SK-N-SH (cell line): ENCODE measurements at regions not wholly inside any gene's neighbourhood (a gene's known extent, or its start where the extent isn't known, plus 50 kb on each side); places are given as distances from the start of the nearest gene placed in this dataset.

ENCODE experiments used
- CTCF ChIA-PET: fragments of 300-600, 350-600 bp; formaldehyde crosslinking; extraction: SDS; loops from one replicate; lab custom pipeline; 2021; lab: Yijun Ruan, JAX
- POLR2A ChIA-PET: fragments of 350-600 bp; sonication (Branson Sonifier 250); formaldehyde crosslinking; extraction: SDS; loops from one replicate; lab custom pipeline; 2020; ENCODE audit warnings: antibody characterized with exemption, inconsistent platforms; lab: Yijun Ruan, JAX
- DNase-seq: peaks from one replicate; pipeline ENCODE4 v3.0.0; 2012
- H2AFZ ChIP-seq: fragments of 200-600 bp; sonication (generic); 2 replicates; pipeline ENCODE4 v1.8.1; 2016; ENCODE audit warnings: antibody characterized with exemption, mild to moderate bottlenecking, low read depth
- H3F3A ChIP-seq: fragments of 200-600 bp; sonication (generic); replicated peaks from 2 replicates; pipeline ENCODE3; 2016; ENCODE audit warnings: antibody characterized with exemption, mild to moderate bottlenecking; ENCODE audit not compliant: insufficient read depth
- H3K27ac ChIP-seq, 2 experiments: fragments of 200-500 bp in 1 of 2; fragments of 200-600 bp in 1 of 2; sonication (Bioruptor generic) in 1 of 2; sonication (generic), shearing (Covaris generic) in 1 of 2; 2 replicates each; pipeline versions ENCODE4 v1.5.1 to v1.6.1; 2014 to 2016; ENCODE audit warnings: low read depth in 2 of 2, inconsistent platforms in 1 of 2, low read length in 1 of 2, mild to moderate bottlenecking in 1 of 2, mixed read lengths in 1 of 2
- H3K27me3 ChIP-seq: fragments of 200-600 bp; sonication (generic), shearing (Covaris generic); 2 replicates; pipeline ENCODE4 v1.6.1; 2016; ENCODE audit warnings: mixed run types; ENCODE audit not compliant: insufficient read depth
- H3K36me3 ChIP-seq, 2 experiments: fragments of 200-500 bp in 1 of 2; fragments of 200-600 bp in 1 of 2; sonication (Bioruptor generic) in 1 of 2; sonication (generic) in 1 of 2; replicated peaks in 1 of 2; 2 replicates each; pipeline versions ENCODE3 to v1.5.1; 2014 to 2016; ENCODE audit warnings: low read length in 1 of 2, mild to moderate bottlenecking in 1 of 2; ENCODE audit not compliant: insufficient read depth in 2 of 2, control insufficient read depth in 1 of 2
- H3K4me1 ChIP-seq, 2 experiments: fragments of 200-500 bp in 1 of 2; fragments of 200-600 bp in 1 of 2; sonication (Bioruptor generic) in 1 of 2; sonication (generic), shearing (Covaris generic) in 1 of 2; 2 replicates each; pipeline versions ENCODE4 v1.5.1 to v1.6.1; 2014 to 2016; ENCODE audit warnings: low read depth in 1 of 2, low read length in 1 of 2, mixed run types in 1 of 2; ENCODE audit not compliant: insufficient read depth in 2 of 2, control insufficient read depth in 1 of 2
- H3K4me2 ChIP-seq: fragments of 200-600 bp; sonication (generic), shearing (Covaris generic); 2 replicates; pipeline ENCODE4 v1.6.1; 2017; ENCODE audit warnings: mixed run types
- H3K4me3 ChIP-seq, 2 experiments: fragments of 200-500 bp in 1 of 2; fragments of 200-600 bp in 1 of 2; sonication (Bioruptor generic) in 1 of 2; sonication (generic), shearing (Covaris generic) in 1 of 2; 2 replicates each; pipeline versions ENCODE4 v1.5.1 to v1.8.1; 2014 to 2016; ENCODE audit warnings: low read depth in 2 of 2, inconsistent platforms in 1 of 2, low read length in 1 of 2, mild to moderate bottlenecking in 1 of 2, mixed read lengths in 1 of 2, moderate library complexity in 1 of 2
- H3K79me2 ChIP-seq: fragments of 200-600 bp; sonication (generic); 2 replicates; pipeline ENCODE4 v1.8.1; 2017; ENCODE audit warnings: mild to moderate bottlenecking; ENCODE audit not compliant: insufficient read depth
- H3K9ac ChIP-seq: fragments of 200-600 bp; sonication (generic); 2 replicates; pipeline ENCODE4 v1.6.1; 2017; ENCODE audit warnings: mixed run types
- H3K9me2 ChIP-seq: fragments of 200-600 bp; sonication (generic); 2 replicates; pipeline ENCODE4 v1.6.1; 2017; ENCODE audit warnings: mixed run types
- H3K9me3 ChIP-seq: fragments of 200-600 bp; sonication (generic); 2 replicates; pipeline ENCODE4 v1.6.1; 2017; ENCODE audit warnings: mixed run types, mild to moderate bottlenecking, moderate library complexity
- H4K20me1 ChIP-seq: fragments of 200-600 bp; sonication (generic); 2 replicates; pipeline ENCODE4 v1.6.1; 2017; ENCODE audit warnings: mild to moderate bottlenecking, mixed run types; ENCODE audit not compliant: insufficient read depth
- ELF1 ChIP-seq: IDR thresholded peaks from 2 replicates; pipeline ENCODE4 v1.4.0; 2012
- EP300 ChIP-seq, 2 experiments: IDR thresholded peaks; 2 replicates each; pipeline versions ENCODE4 v1.4.0 to v1.6.1; 2012; ENCODE audit warnings: borderline replicate concordance in 1 of 2, low read depth in 1 of 2, low read length in 1 of 2
- FOSL2 ChIP-seq: IDR thresholded peaks from 2 replicates; pipeline ENCODE4 v1.4.0; 2012; ENCODE audit warnings: low read depth, mild to moderate bottlenecking, moderate library complexity, borderline replicate concordance
- FOXM1 ChIP-seq: IDR thresholded peaks from 2 replicates; pipeline ENCODE4 v1.4.0; 2012; ENCODE audit warnings: low read depth, mild to moderate bottlenecking
- GABPA ChIP-seq: IDR thresholded peaks from 2 replicates; pipeline ENCODE4 v1.4.0; 2012; ENCODE audit warnings: low read depth, mild to moderate bottlenecking
- MAX ChIP-seq: IDR thresholded peaks from 2 replicates; pipeline ENCODE4 v1.4.0; 2012; ENCODE audit warnings: low read depth
- MEF2A ChIP-seq: IDR thresholded peaks from 2 replicates; pipeline ENCODE4 v1.4.0; 2012; ENCODE audit warnings: low read depth, borderline replicate concordance
- NRF1 ChIP-seq: IDR thresholded peaks from 2 replicates; pipeline ENCODE4 v1.6.1; 2012; ENCODE audit warnings: low read depth, mild to moderate bottlenecking, low read length
- PBX3 ChIP-seq: IDR thresholded peaks from 2 replicates; pipeline ENCODE4; 2012
- RCOR1 ChIP-seq: fragments of 150-350 bp; IDR thresholded peaks from 2 replicates; pipeline ENCODE4 v1.6.1; 2017; ENCODE audit warnings: antibody characterized with exemption, low read length
- RXRA ChIP-seq: IDR thresholded peaks from 2 replicates; pipeline ENCODE4 v1.4.0; 2012; ENCODE audit warnings: low read depth, mild to moderate bottlenecking, borderline replicate concordance
- SIN3A ChIP-seq: IDR thresholded peaks from 2 replicates; pipeline ENCODE4 v1.6.1; 2012; ENCODE audit warnings: low read depth, mild to moderate bottlenecking, low read length, moderate library complexity, borderline replicate concordance
- TCF12 ChIP-seq: IDR thresholded peaks from 2 replicates; pipeline ENCODE4 v1.4.0; 2012
- TEAD4 ChIP-seq: IDR thresholded peaks from 2 replicates; pipeline ENCODE4 v1.4.0; 2012; ENCODE audit warnings: mild to moderate bottlenecking, borderline replicate concordance; ENCODE audit not compliant: insufficient read depth
- USF1 ChIP-seq: IDR thresholded peaks from 2 replicates; pipeline ENCODE4 v1.4.0; 2012; ENCODE audit warnings: low read depth, borderline replicate concordance
- ZBTB33 ChIP-seq: IDR thresholded peaks from 2 replicates; pipeline ENCODE4 v1.4.0; 2012; ENCODE audit warnings: low read depth, borderline replicate concordance
- WGBS: methylation state at CpG from one replicate; pipeline ENCODE4 v1.1.6; 2017; ENCODE audit warnings: low lambda C conversion rate; 5-methylcytosine and 5-hydroxymethylcytosine counted together

GRCh38 chr18:78902795-78903435 lies 76.7 kb upstream of the SALL3 start:
- 19% methylated on average over 6 of the region's 11 CpGs for WGBS
- CTCF ChIA-PET: no interaction called here
- POLR2A ChIA-PET: no interaction called here
- no peaks in the 10 kb centered on the region for H3K79me2 ChIP-seq
- no peaks in the 10 kb centered on the region for H4K20me1 ChIP-seq
- H2AFZ ChIP-seq: no peak overlapping the region
- no peak for TF ChIP-seq MEF2A
- TF ChIP-seq TCF12: no peak
- no peak for TF ChIP-seq MAX
- no peak for TF ChIP-seq TEAD4
- peaks cover 32% of the 10 kb centered on the region; the same call in 1 of the 2 replicates for H3K27me3 ChIP-seq
- no peaks in the 10 kb centered on the region for H3K9me2 ChIP-seq
- no peak overlapping the region for H3K4me3 ChIP-seq
- H3K4me2 ChIP-seq: no peak overlapping the region
- H3K9me3 ChIP-seq: no peaks in the 10 kb centered on the region
- H3K36me3 ChIP-seq: no peaks in the 10 kb centered on the region
- H3K9ac ChIP-seq: no peak overlapping the region
- H3K27ac ChIP-seq: no peak overlapping the region
- DNase-seq: no peak
- H3F3A ChIP-seq: no peaks in the 10 kb centered on the region
- H3K4me1 ChIP-seq: no peaks in the 10 kb centered on the region

GRCh38 chr18:78903436-78904178 lies 76.0 kb upstream of the SALL3 start:
- Histone ChIP-seq H2AFZ (no peak overlapping the region), H3K9me2 (no peaks in the 10 kb centered on the region), H4K20me1 (no peaks in the 10 kb centered on the region), H3K27me3 (peaks cover 32% of the 10 kb centered on the region; the same call in 1 of the 2 replicates), H3K4me3 (no peak overlapping the region), H3K27ac (no peak overlapping the region), H3K79me2 (no peaks in the 10 kb centered on the region), H3K36me3 (no peaks in the 10 kb centered on the region), H3K9ac (no peak overlapping the region), H3K9me3 (no peaks in the 10 kb centered on the region), H3K4me2 (no peak overlapping the region), H3K4me1 (no peaks in the 10 kb centered on the region), H3F3A (no peaks in the 10 kb centered on the region)
- POLR2A ChIA-PET: no interaction called here
- CTCF ChIA-PET: no interaction called here
- DNase-seq: no peak
- WGBS: 5% methylated on average over 19 of the region's 22 CpGs
- no peak for TF ChIP-seq EP300 (IDR thresholded peaks at IDR 0.05; ENCODE audit: borderline replicate concordance in 1 of 2, low read depth in 1 of 2, low read length in 1 of 2)

- Histone ChIP-seq H3F3A (no peaks in the 10 kb centered on the region), H3K27ac (no peak overlapping the region), H3K79me2 (no peaks in the 10 kb centered on the region), H2AFZ (no peak overlapping the region), H4K20me1 (no peaks in the 10 kb centered on the region), H3K36me3 (no peaks in the 10 kb centered on the region), H3K4me1 (no peaks in the 10 kb centered on the region), H3K4me3 (no peak overlapping the region), H3K4me2 (no peak overlapping the region), H3K9me2 (no peaks in the 10 kb centered on the region), H3K27me3 (peaks cover 32% of the 10 kb centered on the region; the same call in 1 of the 2 replicates), H3K9ac (no peak overlapping the region), H3K9me3 (no peaks in the 10 kb centered on the region)
- CTCF ChIA-PET: no interaction called here
- POLR2A ChIA-PET: no interaction called here
- WGBS: 1% methylated on average over 11 of the region's 11 CpGs
- DNase-seq: no peak
- TF ChIP-seq FOXM1 (no peak), SIN3A (no peak), ZBTB33 (no peak), EP300 (IDR thresholded peaks at IDR 0.05; ENCODE audit: borderline replicate concordance in 1 of 2, low read depth in 1 of 2, low read length in 1 of 2) (no peak), NRF1 (no peak), USF1 (no peak), RXRA (no peak), RCOR1 (no peak), PBX3 (no peak), FOSL2 (no peak), MAX (no peak), GABPA (no peak), TEAD4 (no peak), ELF1 (no peak)
These were observed 75.5 kb upstream of the SALL3 start for GRCh38 chr18:78904179-78904531.
